Endothelial cell of umbilical vein (primary cell): ENCODE measurements at regions not wholly inside any gene's neighbourhood (a gene's known extent, or its start where the extent isn't known, plus 50 kb on each side); places are given as distances from the start of the nearest gene placed in this dataset.
"Not testable (repeated sequence)": the region's sequence is repeated elsewhere in the genome, so short reads cannot be mapped to it uniquely, and the experiment has no call there.

Source experiments
- BruUV-seq: library from RNA; stranded (reverse); fragments of 400-500 nt; replicated peaks from 2 replicates; lab custom pipeline; 2021; lab: Mats Ljungman, UMichigan
- CTCF ChIA-PET: fragments of 300-600, 350-600 bp; sonication (Branson Sonifier 250); formaldehyde crosslinking; loops from one replicate; lab custom pipeline; 2021; ENCODE audit warnings: antibody characterized with exemption, inconsistent platforms; lab: Charles Lee
- POLR2A ChIA-PET: fragments of 300-600, 350-600 bp; sonication (Branson Sonifier 250); formaldehyde crosslinking; loops from one replicate; lab custom pipeline; 2021; ENCODE audit warnings: antibody characterized with exemption, inconsistent platforms; lab: Charles Lee
- DNase-seq: peaks from one replicate; pipeline ENCODE4 v3.0.0-alpha.2; 2011; ENCODE audit warnings: low read depth, low spot score
- FAIRE-seq: peaks from 2 replicates; lab custom pipeline; 2011; peaks lifted over from hg19 to GRCh38; lab: Jason Lieb, UNC
- H2AFZ ChIP-seq: 2 replicates; pipeline ENCODE4 v1.6.0; 2012; ENCODE audit warnings: low read depth, low read length, control low read depth, inconsistent platforms
- H3K27ac ChIP-seq: 2 replicates; pipeline ENCODE4 v1.5.1; 2011; ENCODE audit warnings: low read depth, mild to moderate bottlenecking, control low read depth, low read length, moderate library complexity; ENCODE audit not compliant: insufficient read depth
- H3K27me3 ChIP-seq, 2 experiments: 2 replicates each; pipeline versions ENCODE4 v1.6.0 to v1.6.1; 2011; ENCODE audit warnings: low read length in 2 of 2, mixed read lengths in 1 of 2; ENCODE audit not compliant: control insufficient read depth in 2 of 2, insufficient read depth in 2 of 2
- H3K36me3 ChIP-seq, 2 experiments: 2 replicates in 1 of 2; 3 replicates in 1 of 2; pipeline ENCODE4 v1.5.1; 2011; ENCODE audit warnings: low read length in 2 of 2, mild to moderate bottlenecking in 1 of 2, moderate library complexity in 1 of 2; ENCODE audit not compliant: control insufficient read depth in 2 of 2, insufficient read depth in 2 of 2; ENCODE audit errors: extremely low read depth in 1 of 2
- H3K4me1 ChIP-seq: 3 replicates; pipeline ENCODE4 v1.5.1; 2011; ENCODE audit warnings: mild to moderate bottlenecking, low read length; ENCODE audit not compliant: control insufficient read depth, insufficient read depth; ENCODE audit errors: extremely low read depth
- H3K4me2 ChIP-seq: 2 replicates; pipeline ENCODE4 v1.6.1; 2011; ENCODE audit warnings: low read length, control low read depth, mixed read lengths; ENCODE audit not compliant: insufficient read depth
- H3K4me3 ChIP-seq, 3 experiments: fragments of 200-600 bp in 1 of 3; sonication (generic), shearing (Covaris generic) in 1 of 3; replicated peaks in 1 of 3; 2 replicates each; pipeline ENCODE4 v1.5.1; 2011 to 2016; ENCODE audit warnings: control low read depth in 3 of 3, low read length in 3 of 3, mild to moderate bottlenecking in 2 of 3, inconsistent platforms in 1 of 3, low read depth in 1 of 3, moderate library complexity in 1 of 3; ENCODE audit not compliant: insufficient read depth in 1 of 3
- H3K79me2 ChIP-seq: 2 replicates; pipeline ENCODE4 v1.6.0; 2012; ENCODE audit warnings: low read length, inconsistent platforms; ENCODE audit not compliant: control insufficient read depth, insufficient read depth
- H3K9ac ChIP-seq: replicated peaks from 2 replicates; pipeline ENCODE3; 2011; ENCODE audit warnings: low read length, control low read depth; ENCODE audit not compliant: insufficient read depth; ENCODE audit errors: extremely low read depth
- H3K9me1 ChIP-seq: replicated peaks from 3 replicates; pipeline ENCODE4 v1.6.0; 2011; ENCODE audit warnings: mild to moderate bottlenecking, low read length; ENCODE audit not compliant: control insufficient read depth, insufficient read depth; ENCODE audit errors: extremely low read depth
- H3K9me3 ChIP-seq: replicated peaks from 2 replicates; pipeline ENCODE4 v1.5.1; 2012; ENCODE audit warnings: low read length, inconsistent platforms; ENCODE audit not compliant: control insufficient read depth, insufficient read depth
- H4K20me1 ChIP-seq: replicated peaks from 2 replicates; pipeline ENCODE3; 2011; ENCODE audit warnings: mild to moderate bottlenecking, low read length; ENCODE audit not compliant: control insufficient read depth, insufficient read depth; ENCODE audit errors: extremely low read depth
- EZH2 ChIP-seq: IDR thresholded peaks from 2 replicates; pipeline ENCODE4 v1.6.1; 2012; ENCODE audit warnings: borderline replicate concordance, low read depth, mild to moderate bottlenecking, moderate library complexity, low read length, inconsistent platforms; ENCODE audit not compliant: severe bottlenecking
- GATA2 ChIP-seq: IDR thresholded peaks from 2 replicates; pipeline ENCODE4 v1.7.0; 2011; ENCODE audit warnings: low read depth, mild to moderate bottlenecking, moderate library complexity, mixed read lengths, low read length; ENCODE audit not compliant: insufficient read length, insufficient read depth
- MYC ChIP-seq: IDR thresholded peaks from one replicate; pipeline ENCODE4 v1.6.1; 2011; ENCODE audit warnings: mild to moderate bottlenecking, low read depth, low read length
- dilution Hi-C: fragments of 300-500 bp; cut with MboI; formaldehyde crosslinking; loops from one replicate; pipeline ENCODE4 v1.15.0; 2019; ENCODE audit warnings: low sequenced_read_pairs; ENCODE audit not compliant: extremely low pct_ligation_motif_present
- intact Hi-C: fragments of 100-400 bp; cut with micrococcal nuclease; formaldehyde crosslinking; loops from one replicate; pipeline ENCODE4 v1.10.0; 2022
- TF ChIP-seq, protein P1 (sequence below), 2 donors: IDR thresholded peaks; 1 replicate in 1 of 2; 2 replicates in 1 of 2; pipeline ENCODE4 v1.5.1; 2011; ENCODE audit warnings: low read length in 2 of 2, mild to moderate bottlenecking in 2 of 2, moderate library complexity in 2 of 2, control low read depth in 1 of 2, inconsistent platforms in 1 of 2, low read depth in 1 of 2; ENCODE audit not compliant: insufficient read depth in 1 of 2; ENCODE audit errors: extremely low read depth in 1 of 2

- CTCF ChIA-PET, result no interaction called here
- Histone ChIP-seq H3K27ac (no peak overlapping the region), H3K36me3 (no peaks in the 10 kb centered on the region), H3K9ac (no peak overlapping the region), H2AFZ (no peak overlapping the region), H3K27me3 (no peaks in the 10 kb centered on the region), H4K20me1 (no peaks in the 10 kb centered on the region), H3K4me3 (no peak overlapping the region), H3K79me2 (no peaks in the 10 kb centered on the region), H3K4me1 (no peaks in the 10 kb centered on the region), H3K9me3 (no peaks in the 10 kb centered on the region), H3K9me1 (no peaks in the 10 kb centered on the region), H3K4me2 (no peak overlapping the region)
- DNase-seq (no peak), FAIRE-seq (peak; percentile 64)
- BruUV-seq, result no TSS peak
- no peak for TF ChIP-seq GATA2
- no peak for TF ChIP-seq EZH2
- no peak for TF ChIP-seq MYC
- TF ChIP-seq, protein P1, sequence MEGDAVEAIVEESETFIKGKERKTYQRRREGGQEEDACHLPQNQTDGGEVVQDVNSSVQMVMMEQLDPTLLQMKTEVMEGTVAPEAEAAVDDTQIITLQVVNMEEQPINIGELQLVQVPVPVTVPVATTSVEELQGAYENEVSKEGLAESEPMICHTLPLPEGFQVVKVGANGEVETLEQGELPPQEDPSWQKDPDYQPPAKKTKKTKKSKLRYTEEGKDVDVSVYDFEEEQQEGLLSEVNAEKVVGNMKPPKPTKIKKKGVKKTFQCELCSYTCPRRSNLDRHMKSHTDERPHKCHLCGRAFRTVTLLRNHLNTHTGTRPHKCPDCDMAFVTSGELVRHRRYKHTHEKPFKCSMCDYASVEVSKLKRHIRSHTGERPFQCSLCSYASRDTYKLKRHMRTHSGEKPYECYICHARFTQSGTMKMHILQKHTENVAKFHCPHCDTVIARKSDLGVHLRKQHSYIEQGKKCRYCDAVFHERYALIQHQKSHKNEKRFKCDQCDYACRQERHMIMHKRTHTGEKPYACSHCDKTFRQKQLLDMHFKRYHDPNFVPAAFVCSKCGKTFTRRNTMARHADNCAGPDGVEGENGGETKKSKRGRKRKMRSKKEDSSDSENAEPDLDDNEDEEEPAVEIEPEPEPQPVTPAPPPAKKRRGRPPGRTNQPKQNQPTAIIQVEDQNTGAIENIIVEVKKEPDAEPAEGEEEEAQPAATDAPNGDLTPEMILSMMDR (IDR thresholded peaks at IDR 0.05; ENCODE audit: extremely low read depth in 1 of 2, insufficient read depth in 1 of 2, low read depth in 1 of 2, low read length in 2 of 2), result no peak
- POLR2A ChIA-PET, result no interaction called here
- intact Hi-C loops (no loop called here), dilution Hi-C loops (no loop called here)
Measured at GRCh38 chrX:912677-913076, 282.1 kb downstream of the SHOX start.

GRCh38 chrX:909068-909467, 278.5 kb downstream of the SHOX start:
- dilution Hi-C loops, CTCF ChIA-PET: not testable (repeated sequence)

More at GRCh38 chrX:909068-909467, 278.5 kb downstream of the SHOX start:
- FAIRE-seq, H3K4me1 ChIP-seq, H3K9me3 ChIP-seq, DNase-seq, H3K4me2 ChIP-seq, intact Hi-C loops, POLR2A ChIA-PET, H3K27ac ChIP-seq, H3K9ac ChIP-seq, H3K4me3 ChIP-seq, BruUV-seq, H4K20me1 ChIP-seq, H2AFZ ChIP-seq, H3K36me3 ChIP-seq, H3K27me3 ChIP-seq, H3K9me1 ChIP-seq, H3K79me2 ChIP-seq: not testable (repeated sequence)
